HG03571 (cell line): ENCODE measurements at regions not wholly inside any gene's neighbourhood (a gene's known extent, or its start where the extent isn't known, plus 50 kb on each side); places are given as distances from the start of the nearest gene placed in this dataset.

Experiments
- ATAC-seq: cut with Tn5 transposase; IDR thresholded peaks from one replicate; pipeline ENCODE4 v1.9.1; 2021; ENCODE audit not compliant: unreplicated experiment

DNA sequence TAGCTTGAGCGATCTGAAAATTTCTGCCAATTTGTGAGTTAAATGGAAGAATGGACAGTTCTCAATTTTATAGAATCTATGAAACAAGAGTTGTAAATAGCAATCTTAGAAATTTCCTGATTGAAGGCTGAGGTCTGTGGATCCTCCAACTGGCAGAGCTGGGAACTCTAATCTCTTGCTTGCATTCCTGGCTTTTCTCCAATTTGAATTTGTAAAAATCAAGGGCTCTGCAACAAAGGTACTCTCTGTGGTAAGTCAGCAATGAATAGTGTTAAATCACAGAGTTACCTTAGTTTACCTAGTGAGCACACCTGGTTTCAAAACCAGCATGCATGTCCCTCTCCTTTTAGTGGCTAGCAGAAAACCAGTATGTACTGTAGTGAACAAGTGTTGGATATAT is 1070.5 kb downstream of the TDRD15 start:
- no peak for ATAC-seq

DNA sequence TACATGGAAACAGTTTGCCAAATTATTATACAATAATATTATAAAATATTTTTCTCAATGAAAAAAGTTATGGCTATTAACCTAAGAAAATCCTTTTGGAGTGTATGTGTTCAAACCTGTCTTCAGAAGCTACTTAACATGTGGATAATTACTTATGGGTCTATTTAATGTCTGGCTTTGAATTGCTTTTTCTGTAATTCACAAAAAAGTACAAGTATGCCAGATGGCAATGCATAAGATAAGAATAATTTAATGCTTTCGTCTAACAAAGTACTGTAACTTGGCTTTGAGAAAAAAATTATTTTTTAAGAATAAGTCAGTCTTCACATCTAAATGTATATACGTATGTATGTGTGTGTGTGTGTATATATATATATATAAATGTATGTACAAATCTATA is 1073.0 kb downstream of the TDRD15 start:
- ATAC-seq: no peak

DNA sequence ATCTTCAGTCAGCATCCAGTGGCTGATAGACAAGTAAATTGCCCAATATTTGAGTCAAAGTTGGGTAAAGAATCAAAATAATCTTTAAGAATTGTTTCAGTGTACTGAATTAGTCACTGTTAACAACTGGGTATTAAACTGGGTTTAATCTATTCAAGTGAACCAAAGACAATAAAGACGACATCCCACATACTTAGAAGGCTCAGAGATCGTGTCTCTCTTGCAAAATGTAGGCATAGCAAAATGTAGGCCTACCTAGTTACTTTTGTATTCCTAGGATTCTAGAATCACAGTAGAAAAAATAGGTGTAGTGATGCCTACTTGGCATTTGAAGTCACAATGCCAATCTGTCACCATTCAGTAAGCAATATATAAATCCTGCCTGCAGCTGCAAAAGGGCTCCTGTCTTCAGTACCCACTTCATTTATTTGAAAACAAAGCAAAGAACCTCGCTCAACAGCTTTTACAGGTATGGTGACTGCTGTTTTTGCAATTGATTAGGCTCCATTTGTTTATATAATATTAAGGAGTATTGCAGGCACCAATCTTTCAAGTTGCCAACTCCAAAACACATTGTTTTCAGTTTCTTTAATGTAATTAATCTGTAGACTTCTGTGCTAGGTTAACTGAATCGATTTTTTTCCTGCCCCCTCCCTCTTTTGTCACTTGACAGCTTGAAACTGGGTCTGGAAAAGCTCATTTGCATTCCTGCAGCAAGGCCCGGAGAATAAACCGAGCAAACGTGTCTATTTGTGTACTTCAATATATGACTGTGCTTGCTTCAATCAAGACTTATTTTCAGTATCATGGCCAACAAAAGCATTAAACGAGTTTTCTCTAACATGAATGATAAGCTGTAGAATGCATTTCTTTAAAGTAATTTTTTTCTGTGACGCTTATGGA is 1074.9 kb downstream of the TDRD15 start:
- no peak for ATAC-seq

DNA sequence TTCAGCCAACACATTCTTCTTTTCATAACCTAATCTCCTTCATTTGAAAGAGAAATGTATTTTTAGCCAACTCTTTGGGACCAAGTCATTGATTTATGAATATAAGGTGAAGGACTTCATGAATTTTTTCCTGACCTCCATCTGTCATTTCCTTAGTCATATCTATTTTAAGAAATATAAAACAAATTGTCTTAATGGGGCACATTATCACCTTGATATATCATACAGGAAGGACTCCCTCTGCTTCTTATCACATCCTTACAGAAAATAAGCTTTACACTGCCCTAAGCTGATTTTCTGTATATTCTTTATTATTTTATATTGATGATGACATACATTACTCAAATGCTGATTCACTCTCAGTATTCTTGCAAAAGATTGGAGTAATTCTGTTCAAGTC is 1076.2 kb downstream of the TDRD15 start:
- no peak for ATAC-seq

DNA sequence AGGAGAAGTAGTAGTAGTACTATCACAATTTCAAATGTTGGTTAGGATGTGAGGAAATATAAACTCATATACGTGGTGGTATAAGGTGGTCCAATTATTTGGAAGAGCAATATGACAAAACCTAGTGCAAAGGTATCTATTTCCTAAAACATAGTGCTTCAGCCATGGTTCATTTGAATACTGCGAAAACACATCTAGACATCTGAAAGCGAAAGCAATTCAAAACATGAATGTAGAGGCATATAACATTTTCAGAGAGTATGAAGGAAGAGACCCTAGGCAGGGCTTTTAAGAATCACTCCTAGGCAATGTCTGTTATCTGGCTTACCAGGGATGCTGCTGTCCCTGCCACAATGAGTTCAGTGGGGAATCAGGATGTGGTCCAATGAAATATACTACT is 1085.8 kb downstream of the TDRD15 start:
- ATAC-seq: no peak

DNA sequence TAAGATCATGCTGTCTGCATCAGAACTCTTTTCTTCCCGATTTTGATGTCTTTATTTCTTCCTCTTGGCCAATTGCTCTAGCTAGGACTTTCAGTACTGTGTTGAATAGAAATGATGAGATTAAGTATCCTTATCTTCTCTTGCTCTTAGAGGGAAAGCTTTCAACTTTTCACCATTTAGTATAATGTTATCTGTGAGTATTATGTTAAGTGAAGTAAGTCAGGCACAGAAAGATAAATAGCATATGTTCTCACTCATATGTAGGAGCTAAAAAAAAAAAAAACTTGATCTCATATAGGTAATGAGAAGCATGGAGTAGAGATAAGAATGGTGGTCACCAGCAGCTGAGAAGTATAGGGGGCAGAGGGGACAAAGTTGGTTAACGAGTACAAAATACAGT is 1089.5 kb downstream of the TDRD15 start:
- no peak for ATAC-seq

DNA sequence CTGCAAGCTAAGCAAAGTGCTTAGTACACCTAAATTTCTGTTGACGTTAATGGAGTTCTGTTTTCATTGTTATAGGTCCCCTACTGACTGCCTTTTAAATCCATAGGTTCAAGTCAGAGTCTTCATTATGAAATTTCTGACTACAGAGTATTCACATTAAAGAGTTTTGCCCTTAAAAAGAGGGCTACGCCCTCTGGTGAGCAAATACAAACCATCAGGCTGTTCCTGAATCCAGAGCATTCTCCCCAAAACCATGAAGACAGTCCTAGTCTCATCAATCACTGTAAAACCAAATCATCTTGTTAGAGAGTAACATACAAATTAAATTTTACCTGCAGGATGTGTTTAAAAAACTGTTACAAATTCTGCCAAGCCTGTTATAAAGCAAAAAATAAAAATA is 1091.7 kb downstream of the TDRD15 start:
- ATAC-seq: no peak

DNA sequence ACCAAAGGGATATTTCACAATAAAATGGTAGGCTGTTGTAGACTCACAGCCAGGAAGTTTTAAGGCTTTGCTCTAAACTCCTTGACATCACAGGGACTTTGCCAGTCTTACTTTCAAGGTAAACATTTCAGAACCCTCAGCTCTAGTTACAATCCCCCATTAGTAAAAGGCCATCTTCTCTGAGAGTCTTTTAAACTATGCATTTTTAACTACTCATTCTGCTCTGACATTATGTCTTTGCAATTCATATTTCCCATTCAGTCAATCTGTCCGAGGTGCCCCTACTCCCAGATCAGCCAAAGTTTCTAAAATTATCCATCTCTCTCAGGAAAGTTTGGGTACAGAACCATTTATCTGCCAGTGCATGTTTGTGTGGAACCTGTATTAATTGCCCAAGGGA is 1094.1 kb downstream of the TDRD15 start:
- ATAC-seq: no peak

DNA sequence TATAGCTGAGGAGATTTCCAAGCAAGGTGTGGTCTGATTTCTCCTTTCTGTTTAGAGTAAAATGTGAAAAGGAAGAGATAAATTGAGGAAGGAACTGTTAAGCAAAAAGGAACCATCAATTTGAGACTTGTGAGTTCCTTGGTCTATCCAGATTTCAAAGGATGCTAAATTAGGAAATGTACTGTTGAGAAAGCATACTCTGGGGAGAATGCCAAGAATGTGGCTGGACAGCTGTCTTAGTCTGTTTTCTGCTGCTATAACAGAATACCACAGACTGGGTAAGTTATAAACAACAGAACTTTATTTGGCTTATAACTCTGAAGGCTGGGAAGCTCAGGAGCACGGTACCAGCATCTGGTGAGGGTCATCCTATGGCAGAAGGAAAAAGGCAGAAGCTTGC is 1097.2 kb downstream of the TDRD15 start:
- no peak for ATAC-seq

DNA sequence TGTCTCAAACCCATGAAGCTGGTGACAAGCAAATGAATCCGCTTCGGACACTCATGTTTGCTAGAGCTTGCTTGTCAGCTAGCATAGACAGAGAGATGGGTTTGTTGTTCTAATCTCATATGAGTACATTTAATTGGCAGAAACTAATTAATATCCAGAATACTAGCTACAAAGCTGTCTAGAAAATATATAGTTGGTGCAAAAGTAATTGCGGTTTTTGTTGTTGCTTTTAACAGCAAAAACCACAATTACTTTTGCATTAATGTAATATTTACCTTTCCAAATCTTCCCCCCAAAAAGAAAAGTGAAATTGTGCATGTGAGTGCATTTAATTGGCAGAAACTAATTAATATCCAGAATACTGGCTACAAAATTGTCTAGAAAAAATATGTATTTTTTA is 1115.2 kb downstream of the TDRD15 start:
- ATAC-seq: no peak

DNA sequence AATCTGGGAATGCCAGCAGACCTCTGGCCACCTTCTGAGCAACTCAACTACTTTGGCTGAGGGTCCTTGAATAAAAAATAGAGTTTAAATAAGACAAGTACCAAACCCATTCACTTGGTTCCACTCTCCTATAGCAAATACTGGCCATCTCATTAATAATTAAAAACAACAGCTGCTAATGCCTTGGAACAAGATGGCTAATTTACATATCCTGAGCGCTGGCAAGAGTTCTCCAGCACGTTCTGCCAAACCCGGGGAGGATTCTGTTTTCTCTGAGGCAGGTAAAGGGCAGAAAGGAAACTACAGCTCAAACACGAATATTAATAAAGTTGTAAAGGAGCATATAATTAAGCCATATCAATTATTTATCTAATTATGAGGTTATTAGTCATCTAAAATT is 1123.7 kb downstream of the TDRD15 start:
- no peak for ATAC-seq

DNA sequence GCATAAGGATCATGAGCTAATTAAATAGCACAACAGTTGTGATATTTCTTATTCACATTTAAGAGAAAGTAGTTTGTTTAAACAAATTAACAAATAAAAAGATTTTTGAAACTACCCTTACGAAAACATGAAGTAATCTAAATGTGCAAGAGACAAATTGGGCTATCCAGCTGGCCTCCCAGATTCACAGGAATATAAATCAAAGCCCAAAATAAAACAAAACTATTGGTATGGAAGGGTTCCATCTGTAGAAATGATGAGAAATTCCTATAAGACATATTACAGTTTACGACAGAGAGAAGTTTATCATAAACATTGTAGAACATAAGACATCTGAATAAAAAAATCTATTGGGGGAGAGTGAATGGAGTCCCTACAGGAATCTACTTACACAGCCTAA is 1125.1 kb downstream of the TDRD15 start:
- no peak for ATAC-seq

DNA sequence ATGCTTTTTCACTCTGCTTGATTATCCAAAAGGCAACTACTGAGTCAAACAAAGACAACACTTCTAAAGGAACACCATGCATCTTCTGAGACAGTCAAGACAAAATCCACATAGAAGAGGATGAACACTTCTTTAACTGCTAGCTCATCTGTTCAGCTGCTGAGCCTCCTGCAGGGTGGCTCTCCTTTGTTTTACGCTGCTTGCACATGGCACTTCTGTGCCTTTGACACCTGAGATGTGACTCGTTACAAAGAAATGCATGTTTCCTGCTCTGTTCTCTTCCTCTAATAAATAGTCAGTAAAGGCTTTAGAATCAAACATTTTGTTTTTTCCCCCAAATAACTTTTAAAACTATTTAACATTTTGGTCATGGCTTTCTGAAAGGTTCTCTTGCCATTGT is 1129.4 kb downstream of the TDRD15 start:
- no peak for ATAC-seq

DNA sequence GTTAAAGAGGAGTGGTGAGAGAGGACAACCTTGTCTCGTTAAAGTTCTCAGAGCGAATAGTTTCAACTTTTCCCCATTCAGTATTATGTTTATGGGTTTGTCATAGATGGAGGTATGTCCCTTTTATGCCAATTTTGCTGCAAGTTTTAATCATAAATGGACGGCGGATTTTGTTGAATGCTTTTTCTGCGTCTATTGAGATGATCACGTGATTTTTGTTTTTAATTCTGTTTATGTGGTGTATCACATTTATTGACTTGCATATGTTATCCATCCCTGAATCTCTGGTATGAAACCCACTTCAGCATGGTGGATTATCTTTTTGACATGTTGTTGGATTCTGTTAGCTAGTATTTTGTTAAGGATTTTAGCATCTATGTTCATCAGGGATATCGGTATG is 1123.8 kb upstream of the KLHL29 start:
- ATAC-seq: no peak

DNA sequence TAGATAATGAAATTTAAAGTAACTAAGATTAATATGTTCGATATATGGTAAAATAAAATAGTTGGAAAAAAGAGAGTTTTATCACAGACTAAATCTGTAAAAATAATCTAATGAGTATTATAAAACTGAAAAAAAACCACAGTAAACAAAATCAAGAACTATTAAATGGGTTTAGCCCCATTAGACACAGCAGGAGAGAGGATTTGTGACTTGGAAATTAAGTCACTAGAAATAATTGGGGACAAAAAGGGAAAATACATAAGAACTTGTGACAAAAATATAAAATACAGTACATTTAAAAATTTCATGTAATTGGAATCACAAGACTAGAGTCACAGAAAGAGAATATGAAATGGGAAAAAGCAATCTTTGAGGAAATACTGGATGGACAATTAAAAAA is 1114.6 kb upstream of the KLHL29 start:
- ATAC-seq: no peak

DNA sequence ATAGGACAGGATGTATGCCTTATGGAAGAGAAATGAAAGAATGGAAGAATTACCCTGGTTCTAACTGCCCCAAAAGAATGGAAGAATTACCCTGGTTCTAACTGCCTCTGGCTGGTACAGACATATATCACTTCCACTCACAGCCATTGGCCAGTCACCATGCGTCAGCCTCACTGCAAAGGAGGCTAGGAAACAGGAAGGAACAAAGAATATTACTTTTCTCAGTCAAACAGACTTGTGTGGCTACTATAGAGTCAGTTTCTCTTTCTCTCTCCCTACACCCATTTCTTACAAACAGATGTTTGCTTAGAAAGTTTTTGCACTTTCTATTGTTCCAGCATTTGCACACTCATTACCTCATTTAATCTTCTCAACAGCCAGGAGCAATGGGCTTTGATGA is 1111.1 kb upstream of the KLHL29 start:
- ATAC-seq: no peak

DNA sequence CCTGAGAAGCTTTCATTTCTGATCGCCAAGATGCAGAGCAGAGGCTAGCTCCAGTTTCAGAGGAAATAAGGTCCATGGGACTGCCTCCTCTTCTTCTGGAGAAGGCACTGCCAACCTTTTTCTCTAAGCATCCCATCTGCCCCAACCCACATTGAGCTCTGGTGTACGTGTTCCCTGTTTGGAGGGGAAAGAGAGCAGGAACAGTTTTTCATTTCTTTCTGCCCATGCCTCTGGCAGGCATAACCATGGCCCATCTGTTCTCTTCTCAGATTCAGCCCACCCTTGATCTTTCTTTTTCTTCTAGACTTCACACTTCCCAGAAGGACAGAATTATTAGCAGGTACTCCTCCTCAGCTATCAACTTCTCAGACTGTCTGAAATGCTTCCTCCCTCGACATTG is 1110.3 kb upstream of the KLHL29 start:
- no peak for ATAC-seq

DNA sequence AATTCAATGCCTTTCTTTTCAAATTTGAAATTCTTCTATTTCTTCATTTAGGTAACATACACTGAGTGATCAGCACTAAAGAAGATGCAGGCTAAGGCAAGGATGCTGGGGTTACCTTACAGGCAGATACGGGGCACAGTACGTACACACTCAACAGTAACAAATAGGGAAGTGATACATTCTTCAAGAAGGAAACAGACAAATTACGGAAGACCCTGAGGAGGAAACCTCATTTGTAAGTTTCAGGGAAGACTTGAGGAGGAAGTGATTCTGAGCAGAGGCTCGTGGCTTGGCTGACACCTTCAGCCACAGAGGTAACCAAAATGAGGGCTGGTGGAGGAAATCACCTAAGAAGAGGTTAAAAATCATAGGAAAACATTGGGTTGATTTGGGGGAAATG is 1108.3 kb upstream of the KLHL29 start:
- no peak for ATAC-seq

DNA sequence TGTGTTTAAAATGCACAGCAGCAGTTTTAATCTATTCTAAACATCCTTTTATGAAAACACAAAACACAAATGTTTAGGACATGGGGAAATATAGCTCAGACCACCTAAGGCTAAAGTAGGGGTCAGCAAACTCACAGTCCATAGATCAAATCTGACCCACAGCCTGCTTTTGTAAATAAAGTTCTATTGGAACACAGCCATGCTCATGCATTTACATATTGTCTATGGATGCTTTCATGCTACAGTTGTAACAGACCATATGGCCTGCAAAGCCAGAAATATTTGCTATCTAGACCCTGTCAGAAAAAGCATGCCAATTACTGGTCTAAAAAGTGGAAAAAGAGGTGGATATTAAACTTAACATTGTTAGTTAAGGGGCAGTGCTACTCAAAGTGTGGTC is 1105.4 kb upstream of the KLHL29 start:
- ATAC-seq: no peak

DNA sequence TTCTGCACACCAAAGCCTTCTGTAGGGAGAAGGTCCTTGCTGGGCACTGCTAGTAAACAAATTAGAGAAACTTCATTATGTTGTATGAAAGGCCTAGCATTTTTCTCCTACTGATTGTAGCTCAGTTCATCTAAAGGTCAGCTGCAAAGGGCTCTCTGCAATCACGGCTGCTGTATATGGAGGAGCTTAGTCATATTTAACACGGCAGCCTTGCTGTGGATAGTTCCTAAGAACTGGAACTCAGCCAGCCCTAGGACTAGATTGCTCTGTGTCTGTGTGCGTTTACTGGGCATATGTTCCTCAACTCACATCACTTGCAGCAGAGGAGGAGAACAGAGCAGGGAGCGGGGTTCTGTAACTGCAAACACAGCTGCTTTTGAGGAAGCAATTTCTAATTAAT is 1103.9 kb upstream of the KLHL29 start:
- ATAC-seq: no peak

DNA sequence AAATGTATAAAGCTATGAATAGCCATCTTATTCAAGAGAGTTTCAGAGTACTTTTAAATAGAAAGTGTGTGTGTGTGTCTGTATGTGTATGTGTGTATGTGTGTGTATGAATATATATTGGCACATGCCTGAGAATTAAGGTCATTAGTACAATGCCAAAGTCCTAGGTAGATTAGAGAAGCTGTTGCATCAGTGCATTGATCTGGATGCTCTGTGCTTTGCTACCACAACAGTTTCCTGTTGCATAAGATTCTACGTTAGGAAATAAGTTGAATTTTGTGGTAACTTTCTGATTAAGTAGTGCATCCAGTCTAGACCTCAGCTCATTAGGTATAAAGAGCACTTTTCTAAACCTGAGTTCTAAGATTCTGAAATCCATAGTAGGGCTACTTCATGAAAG is 1102.8 kb upstream of the KLHL29 start:
- no peak for ATAC-seq

DNA sequence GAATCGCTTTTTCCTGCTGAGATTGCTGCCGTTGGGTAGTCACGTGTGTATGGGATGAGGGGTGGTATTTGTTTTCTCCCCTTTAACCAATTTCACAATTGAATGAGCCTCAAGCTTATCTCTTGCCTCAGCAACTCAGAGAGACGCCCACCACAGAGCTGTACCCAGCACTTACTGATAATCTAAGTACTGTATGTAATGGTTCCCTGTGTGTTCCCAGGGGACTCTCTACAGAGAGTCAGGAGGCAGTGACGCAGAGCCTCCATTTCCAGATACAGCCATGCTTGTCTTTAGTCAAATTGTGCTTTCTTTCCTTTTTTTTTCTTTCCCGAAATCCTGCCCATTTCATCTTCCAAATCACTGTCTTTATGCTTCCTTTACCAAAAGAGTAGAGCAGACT is 1102.1 kb upstream of the KLHL29 start:
- ATAC-seq: no peak

DNA sequence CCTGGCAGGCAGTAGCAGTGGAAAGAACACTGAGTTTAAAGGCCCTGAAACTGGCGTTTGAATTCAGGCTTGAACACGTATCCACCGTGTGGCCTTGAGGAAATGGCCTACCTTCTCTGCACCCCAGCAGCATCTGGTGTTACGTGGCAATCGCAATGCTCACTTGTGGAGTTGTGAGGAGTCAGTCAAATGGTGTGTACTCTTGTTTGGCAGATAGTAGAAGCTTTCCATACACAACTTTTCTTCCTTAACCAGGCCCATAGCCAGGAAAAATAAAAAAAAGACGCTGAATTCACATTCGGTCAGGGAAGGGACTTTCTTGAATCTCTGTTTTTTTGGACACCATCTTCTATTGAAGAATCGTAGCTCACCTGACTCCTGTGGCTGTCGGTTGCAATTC is 1101.5 kb upstream of the KLHL29 start:
- no peak for ATAC-seq
